ENCODE measurements at regions not wholly inside any gene's neighbourhood (a gene's known extent, or its start where the extent isn't known, plus 50 kb on each side); places are given as distances from the start of the nearest gene placed in this dataset.

GRCh38 chr4:131296192-131296591, 1852.9 kb upstream of the PCDH10 start:
- no peak overlapping the region for H2BK120ac ChIP-seq (ENCODE audit: insufficient read depth, low read length, poor library complexity)
- H3K36me3 ChIP-seq (ENCODE audit: control insufficient read depth in 1 of 2, insufficient read depth in 2 of 2, low read length in 2 of 2): no peaks in the 10 kb centered on the region
- no peak overlapping the region for H3K27ac ChIP-seq (ENCODE audit: low read depth, low read length)
- H3K79me2 ChIP-seq (ENCODE audit: control insufficient read depth, insufficient read depth, low read length, poor library complexity): no peaks in the 10 kb centered on the region
- H3K9ac ChIP-seq (ENCODE audit: low read length): no peak overlapping the region
- H3K14ac ChIP-seq (ENCODE audit: low read length): no peak overlapping the region
- no peak overlapping the region for H3K4me2 ChIP-seq (ENCODE audit: low read length)
- H3K9me3 ChIP-seq (ENCODE audit: insufficient read depth, low read depth, low read length): no peaks in the 10 kb centered on the region
- H2AK5ac ChIP-seq (ENCODE audit: low read length): no peak overlapping the region
- H2AFZ ChIP-seq (ENCODE audit: insufficient read depth, low read length, poor library complexity): no peak overlapping the region
- H4K8ac ChIP-seq (ENCODE audit: low read depth, low read length): no peak overlapping the region
- no peak overlapping the region for H4K91ac ChIP-seq (ENCODE audit: low read depth, low read length)
- no peak for DNase-seq
- no peak overlapping the region for H2BK12ac ChIP-seq (ENCODE audit: low read length)
- no peak overlapping the region for H3K4me3 ChIP-seq (ENCODE audit: low read depth, low read length)
- no peak overlapping the region for H4K12ac ChIP-seq (ENCODE audit: low read depth, low read length)
- H3K23ac ChIP-seq (ENCODE audit: low read length): no peak overlapping the region
- H3K4me1 ChIP-seq (ENCODE audit: control insufficient read depth in 1 of 2, insufficient read depth in 2 of 2, low read length in 2 of 2): no peaks in the 10 kb centered on the region
- H3K27me3 ChIP-seq (ENCODE audit: insufficient read depth, low read length): no peaks in the 10 kb centered on the region
- no peaks in the 10 kb centered on the region for H3K79me1 ChIP-seq (ENCODE audit: low read length)
- H3K4ac ChIP-seq (ENCODE audit: low read depth, low read length): no peak overlapping the region
- no peak overlapping the region for H3K18ac ChIP-seq (ENCODE audit: low read length)
- no CpG with 5 or more reads among the region's 1 CpG for WGBS (ENCODE audit: extremely low coverage, insufficient coverage, insufficient read length)
- H2BK5ac ChIP-seq (ENCODE audit: low read depth, low read length, poor library complexity): no peak overlapping the region

GRCh38 chr4:131302108-131302507, 1847.0 kb upstream of the PCDH10 start:
- no peaks in the 10 kb centered on the region for H3K9me3 ChIP-seq (ENCODE audit: insufficient read depth, low read depth, low read length)
- no peak overlapping the region for H4K12ac ChIP-seq (ENCODE audit: low read depth, low read length)
- WGBS (ENCODE audit: extremely low coverage, insufficient coverage, insufficient read length): no CpG with 5 or more reads among the region's 4 CpGs
- H3K23ac ChIP-seq (ENCODE audit: low read length): no peak overlapping the region
- H3K18ac ChIP-seq (ENCODE audit: low read length): no peak overlapping the region
- H4K91ac ChIP-seq (ENCODE audit: low read depth, low read length): no peak overlapping the region
- H3K4me2 ChIP-seq (ENCODE audit: low read length): no peak overlapping the region
- H3K27me3 ChIP-seq (ENCODE audit: insufficient read depth, low read length): no peaks in the 10 kb centered on the region
- no peak overlapping the region for H3K27ac ChIP-seq (ENCODE audit: low read depth, low read length)
- H3K4ac ChIP-seq (ENCODE audit: low read depth, low read length): no peak overlapping the region
- H2AFZ ChIP-seq (ENCODE audit: insufficient read depth, low read length, poor library complexity): no peak overlapping the region
- no peak overlapping the region for H3K14ac ChIP-seq (ENCODE audit: low read length)
- H3K79me1 ChIP-seq (ENCODE audit: low read length): no peaks in the 10 kb centered on the region
- H3K9ac ChIP-seq (ENCODE audit: low read length): no peak overlapping the region
- H3K4me1 ChIP-seq (ENCODE audit: control insufficient read depth in 1 of 2, insufficient read depth in 2 of 2, low read length in 2 of 2): no peaks in the 10 kb centered on the region
- no peak overlapping the region for H2AK5ac ChIP-seq (ENCODE audit: low read length)
- H2BK120ac ChIP-seq (ENCODE audit: insufficient read depth, low read length, poor library complexity): no peak overlapping the region
- H2BK5ac ChIP-seq (ENCODE audit: low read depth, low read length, poor library complexity): no peak overlapping the region
- DNase-seq: no peak
- H3K36me3 ChIP-seq (ENCODE audit: control insufficient read depth in 1 of 2, insufficient read depth in 2 of 2, low read length in 2 of 2): no peaks in the 10 kb centered on the region
- H2BK12ac ChIP-seq (ENCODE audit: low read length): no peak overlapping the region
- no peak overlapping the region for H4K8ac ChIP-seq (ENCODE audit: low read depth, low read length)
- no peaks in the 10 kb centered on the region for H3K79me2 ChIP-seq (ENCODE audit: control insufficient read depth, insufficient read depth, low read length, poor library complexity)
- no peak overlapping the region for H3K4me3 ChIP-seq (ENCODE audit: low read depth, low read length)

- no peaks in the 10 kb centered on the region for H3K27me3 ChIP-seq (ENCODE audit: insufficient read depth, low read length)
- H2BK5ac ChIP-seq (ENCODE audit: low read depth, low read length, poor library complexity): no peak overlapping the region
- no peak overlapping the region for H3K4ac ChIP-seq (ENCODE audit: low read depth, low read length)
- no peak overlapping the region for H4K12ac ChIP-seq (ENCODE audit: low read depth, low read length)
- H3K18ac ChIP-seq (ENCODE audit: low read length): no peak overlapping the region
- H2BK12ac ChIP-seq (ENCODE audit: low read length): no peak overlapping the region
- WGBS (ENCODE audit: extremely low coverage, insufficient coverage, insufficient read length): no CpG with 5 or more reads among the region's 2 CpGs
- H2AFZ ChIP-seq (ENCODE audit: insufficient read depth, low read length, poor library complexity): no peak overlapping the region
- H4K91ac ChIP-seq (ENCODE audit: low read depth, low read length): no peak overlapping the region
- no peaks in the 10 kb centered on the region for H3K9me3 ChIP-seq (ENCODE audit: insufficient read depth, low read depth, low read length)
- H4K8ac ChIP-seq (ENCODE audit: low read depth, low read length): no peak overlapping the region
- H3K23ac ChIP-seq (ENCODE audit: low read length): no peak overlapping the region
- H3K4me1 ChIP-seq (ENCODE audit: control insufficient read depth in 1 of 2, insufficient read depth in 2 of 2, low read length in 2 of 2): no peaks in the 10 kb centered on the region
- no peak overlapping the region for H3K9ac ChIP-seq (ENCODE audit: low read length)
- no peak overlapping the region for H3K14ac ChIP-seq (ENCODE audit: low read length)
- H3K79me2 ChIP-seq (ENCODE audit: control insufficient read depth, insufficient read depth, low read length, poor library complexity): no peaks in the 10 kb centered on the region
- H2AK5ac ChIP-seq (ENCODE audit: low read length): no peak overlapping the region
- DNase-seq: no peak
- no peaks in the 10 kb centered on the region for H3K79me1 ChIP-seq (ENCODE audit: low read length)
- no peaks in the 10 kb centered on the region for H3K36me3 ChIP-seq (ENCODE audit: control insufficient read depth in 1 of 2, insufficient read depth in 2 of 2, low read length in 2 of 2)
- H3K4me2 ChIP-seq (ENCODE audit: low read length): no peak overlapping the region
- H3K4me3 ChIP-seq (ENCODE audit: low read depth, low read length): no peak overlapping the region
- H2BK120ac ChIP-seq (ENCODE audit: insufficient read depth, low read length, poor library complexity): no peak overlapping the region
- no peak overlapping the region for H3K27ac ChIP-seq (ENCODE audit: low read depth, low read length)
These were observed 1844.4 kb upstream of the PCDH10 start for GRCh38 chr4:131304686-131305085.

- Histone ChIP-seq H3K36me3 (ENCODE audit: control insufficient read depth in 1 of 2, insufficient read depth in 2 of 2, low read length in 2 of 2) (no peaks in the 10 kb centered on the region), H3K18ac (ENCODE audit: low read length) (no peak overlapping the region), H3K14ac (ENCODE audit: low read length) (no peak overlapping the region), H2BK120ac (ENCODE audit: insufficient read depth, low read length, poor library complexity) (no peak overlapping the region), H3K27me3 (ENCODE audit: insufficient read depth, low read length) (no peaks in the 10 kb centered on the region), H3K79me1 (ENCODE audit: low read length) (no peaks in the 10 kb centered on the region), H3K9ac (ENCODE audit: low read length) (no peak overlapping the region), H4K12ac (ENCODE audit: low read depth, low read length) (no peak overlapping the region), H2AK5ac (ENCODE audit: low read length) (no peak overlapping the region), H3K4ac (ENCODE audit: low read depth, low read length) (no peak overlapping the region), H3K4me3 (ENCODE audit: low read depth, low read length) (no peak overlapping the region), H3K4me2 (ENCODE audit: low read length) (no peak overlapping the region), H4K91ac (ENCODE audit: low read depth, low read length) (no peak overlapping the region), H3K9me3 (ENCODE audit: insufficient read depth, low read depth, low read length) (no peaks in the 10 kb centered on the region), H2BK12ac (ENCODE audit: low read length) (no peak overlapping the region), H2AFZ (ENCODE audit: insufficient read depth, low read length, poor library complexity) (no peak overlapping the region), H4K8ac (ENCODE audit: low read depth, low read length) (no peak overlapping the region), H2BK5ac (ENCODE audit: low read depth, low read length, poor library complexity) (no peak overlapping the region), H3K4me1 (ENCODE audit: control insufficient read depth in 1 of 2, insufficient read depth in 2 of 2, low read length in 2 of 2) (no peaks in the 10 kb centered on the region), H3K79me2 (ENCODE audit: control insufficient read depth, insufficient read depth, low read length, poor library complexity) (no peaks in the 10 kb centered on the region), H3K23ac (ENCODE audit: low read length) (no peak overlapping the region), H3K27ac (ENCODE audit: low read depth, low read length) (no peak overlapping the region)
- DNase-seq: peak in 1 of 2 donors; percentile 4
- WGBS (ENCODE audit: extremely low coverage, insufficient coverage, insufficient read length): no CpG with 5 or more reads among the region's 1 CpG
These were observed 1839.5 kb upstream of the PCDH10 start for GRCh38 chr4:131309628-131310027.
